HAP-1 (cell line): ENCODE measurements at regions not wholly inside any gene's neighbourhood (a gene's known extent, or its start where the extent isn't known, plus 50 kb on each side); places are given as distances from the start of the nearest gene placed in this dataset.

Source experiments
- DNase-seq, 2 experiments: peaks; one replicate each; pipeline ENCODE4 v3.0.0-alpha.2; 2016 to 2020; ENCODE audit warnings: low spot score in 2 of 2
- H3K27me3 ChIP-seq: fragments of 250-450 bp; sonication (Bioruptor Pico); 2 replicates; pipeline ENCODE4 v1.5.1; 2020; ENCODE audit warnings: low read depth, mild to moderate bottlenecking, moderate library complexity
- H3K36me3 ChIP-seq: fragments of 250-450 bp; sonication (Bioruptor Pico); replicated peaks from 2 replicates; pipeline ENCODE4 v1.5.1; 2020; ENCODE audit warnings: mild to moderate bottlenecking
- H3K4me1 ChIP-seq: fragments of 250-450 bp; sonication (Bioruptor Pico); 2 replicates; pipeline ENCODE4 v1.5.1; 2020; ENCODE audit warnings: mild to moderate bottlenecking
- H3K4me3 ChIP-seq: fragments of 250-450 bp; sonication (Bioruptor Pico); 2 replicates; pipeline ENCODE4 v1.5.1; 2020; ENCODE audit warnings: mild to moderate bottlenecking, moderate library complexity
- H3K9me3 ChIP-seq: fragments of 250-450 bp; sonication (Bioruptor Pico); 2 replicates; pipeline ENCODE4 v1.5.1; 2020; ENCODE audit warnings: mild to moderate bottlenecking, moderate library complexity
- in situ Hi-C: fragments of 300-500 bp; cut with MboI; formaldehyde crosslinking; loops from 3 replicates; pipeline ENCODE4 v1.14.3; 2020; ENCODE audit warnings: low sequenced_read_pairs, inconsistent platforms, mixed read lengths

DNA sequence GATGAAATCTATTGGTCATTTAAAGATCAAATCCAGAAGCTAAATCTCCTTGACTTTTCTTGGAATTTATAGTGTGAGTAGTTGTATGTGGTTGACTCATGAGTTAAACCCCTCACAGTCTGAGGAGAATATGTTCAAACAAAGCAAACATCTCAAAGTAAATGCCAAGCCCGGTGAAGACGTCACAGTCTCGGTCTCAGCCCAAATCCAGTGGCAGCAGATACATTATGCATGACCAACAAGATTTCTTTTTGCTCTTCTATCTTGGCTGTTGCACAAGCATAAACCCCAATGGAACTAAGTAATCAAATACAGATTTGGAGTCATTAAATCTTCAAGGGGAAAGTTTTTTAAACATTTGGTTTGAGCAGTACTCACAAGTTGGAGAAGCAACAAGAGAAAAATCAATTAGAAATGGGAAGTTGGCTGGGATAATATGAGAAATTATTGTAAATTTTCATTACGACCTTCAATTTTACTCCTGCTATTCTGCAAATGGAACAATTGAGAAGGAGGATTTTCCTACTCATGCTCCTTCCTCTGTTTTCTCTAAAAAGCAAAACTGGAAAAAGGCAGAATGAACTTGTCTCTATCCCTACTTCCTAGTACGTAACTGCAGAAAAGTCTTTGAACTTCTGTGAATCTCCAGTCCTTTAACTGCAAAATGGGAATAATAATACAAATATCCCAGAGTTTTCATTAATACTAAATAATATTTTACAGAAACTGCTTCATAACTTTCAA lies 575.8 kb downstream of the NUF2 start:
- Histone ChIP-seq H3K4me3 (no peak overlapping the region), H3K36me3 (no peaks in the 10 kb centered on the region), H3K27me3 (no peaks in the 10 kb centered on the region), H3K4me1 (peaks cover 6% of the 10 kb centered on the region), H3K9me3 (no peaks in the 10 kb centered on the region)
- DNase-seq: no peak
- in situ Hi-C loops: no loop called here

DNA sequence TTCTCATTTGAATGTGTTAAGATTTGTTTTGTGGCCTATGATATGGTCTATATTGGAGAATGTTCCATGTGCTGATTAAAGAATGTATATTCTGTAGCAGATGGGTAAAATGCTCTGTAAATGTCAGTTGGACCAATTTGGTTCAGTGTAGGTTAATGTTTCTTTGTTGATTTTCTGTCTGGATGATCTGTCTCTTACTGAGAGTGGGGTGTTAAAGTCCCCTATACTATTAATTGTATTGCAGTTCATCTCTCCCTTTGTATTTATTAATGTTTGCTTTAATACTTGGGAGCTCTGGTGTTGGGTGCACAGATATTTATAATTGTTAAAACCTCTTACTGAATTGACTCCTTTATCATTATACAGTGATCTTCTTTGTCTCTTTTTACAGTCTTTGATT lies 584.5 kb downstream of the NUF2 start:
- no peaks in the 10 kb centered on the region for H3K9me3 ChIP-seq
- H3K27me3 ChIP-seq: no peaks in the 10 kb centered on the region
- H3K4me1 ChIP-seq: no peaks in the 10 kb centered on the region
- no peaks in the 10 kb centered on the region for H3K36me3 ChIP-seq
- no peak overlapping the region for H3K4me3 ChIP-seq
- DNase-seq: no peak
- in situ Hi-C loops: no loop called here

DNA sequence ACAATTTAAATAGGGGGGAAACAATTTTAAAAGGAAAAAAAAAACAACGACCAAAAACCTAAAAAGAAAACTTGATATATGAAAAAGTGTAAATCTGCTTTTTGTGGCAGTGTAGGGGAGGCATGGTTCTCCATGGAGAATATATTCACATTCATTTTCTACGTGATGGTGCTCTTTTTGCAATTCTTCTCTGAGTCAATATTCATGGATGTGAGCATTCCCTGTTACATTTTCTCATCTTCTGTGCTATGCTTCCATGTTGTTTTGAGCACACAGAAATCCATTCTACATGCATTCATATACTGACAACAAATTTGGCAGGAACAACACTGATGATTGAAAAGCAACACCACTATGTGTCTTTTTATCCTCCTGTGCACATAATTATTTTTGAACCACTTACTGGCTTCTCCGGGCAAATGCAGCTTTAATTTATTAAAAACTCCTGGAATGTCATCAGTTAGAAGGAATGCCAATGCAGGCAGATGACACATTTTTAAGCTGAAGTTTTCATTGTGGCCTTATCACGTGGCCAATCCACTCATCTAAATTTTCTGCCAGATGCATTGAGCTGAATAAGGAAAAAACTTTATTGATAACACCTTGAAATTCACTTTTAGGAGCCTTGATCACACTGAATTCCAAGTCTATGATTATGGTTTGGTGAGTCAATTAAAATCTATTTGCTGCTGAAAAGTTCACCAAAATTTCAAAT lies 590.6 kb downstream of the NUF2 start:
- Histone ChIP-seq H3K27me3 (no peaks in the 10 kb centered on the region), H3K4me1 (no peaks in the 10 kb centered on the region), H3K4me3 (no peak overlapping the region), H3K36me3 (no peaks in the 10 kb centered on the region), H3K9me3 (no peaks in the 10 kb centered on the region)
- no peak for DNase-seq
- in situ Hi-C loops: no loop called here

DNA sequence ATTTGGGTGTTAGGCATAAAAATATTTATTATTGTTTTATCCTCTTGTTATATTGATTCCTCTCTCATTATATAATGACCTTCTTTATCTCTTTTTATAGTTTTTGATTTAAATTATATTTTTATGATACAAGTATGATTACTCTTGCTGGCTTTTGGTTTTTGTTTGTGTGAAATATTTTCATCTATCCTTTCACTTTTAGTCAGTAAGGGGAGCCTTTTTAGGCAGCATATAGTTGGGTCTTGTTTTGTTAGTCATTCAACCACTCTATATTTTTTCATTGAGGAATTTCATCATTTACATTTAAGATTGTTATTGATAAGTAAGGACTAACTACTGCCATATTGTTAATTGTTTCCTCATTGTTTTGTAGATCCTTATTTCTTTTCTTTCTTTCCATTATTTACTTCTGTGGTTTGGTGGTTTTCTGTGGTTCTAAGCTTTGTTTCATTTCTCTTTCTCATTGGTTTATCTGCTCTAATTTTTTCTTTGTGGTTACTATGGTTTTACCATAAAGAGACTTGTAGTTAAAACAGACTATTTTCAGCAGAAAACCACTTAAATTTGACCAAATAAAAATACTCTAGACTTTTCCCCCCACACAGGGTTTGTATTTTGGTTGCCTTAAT lies 593.1 kb downstream of the NUF2 start:
- DNase-seq: no peak
- Histone ChIP-seq H3K4me1 (no peaks in the 10 kb centered on the region), H3K4me3 (no peak overlapping the region), H3K9me3 (no peaks in the 10 kb centered on the region), H3K36me3 (no peaks in the 10 kb centered on the region), H3K27me3 (no peaks in the 10 kb centered on the region)
- in situ Hi-C loops: no loop called here

DNA sequence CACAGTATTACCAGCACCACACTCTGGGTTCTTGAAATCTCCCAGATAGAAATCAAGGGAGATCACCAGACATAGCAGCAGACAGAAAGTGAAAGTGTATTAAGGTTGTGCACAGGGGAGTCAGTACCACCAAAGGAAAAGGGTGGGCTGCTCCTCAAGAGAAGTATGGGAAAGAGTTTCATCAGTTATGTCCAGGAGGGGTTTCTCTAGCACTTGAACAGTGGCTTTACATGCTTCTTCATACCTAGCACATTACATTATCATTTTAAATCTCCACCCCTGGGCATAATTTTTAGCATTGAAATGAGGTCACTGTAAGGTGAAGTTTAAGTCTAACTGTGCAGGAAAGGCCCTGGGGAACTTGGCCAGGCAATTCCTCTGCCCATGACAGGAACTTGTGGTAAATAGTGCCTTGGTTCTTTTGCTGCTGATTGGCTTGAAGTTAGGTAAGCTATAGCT lies 601.0 kb downstream of the NUF2 start:
- no peaks in the 10 kb centered on the region for H3K4me1 ChIP-seq
- H3K27me3 ChIP-seq: no peaks in the 10 kb centered on the region
- no peak overlapping the region for H3K4me3 ChIP-seq
- H3K9me3 ChIP-seq: no peaks in the 10 kb centered on the region
- in situ Hi-C loops: no loop called here
- H3K36me3 ChIP-seq: no peaks in the 10 kb centered on the region
- DNase-seq: no peak

DNA sequence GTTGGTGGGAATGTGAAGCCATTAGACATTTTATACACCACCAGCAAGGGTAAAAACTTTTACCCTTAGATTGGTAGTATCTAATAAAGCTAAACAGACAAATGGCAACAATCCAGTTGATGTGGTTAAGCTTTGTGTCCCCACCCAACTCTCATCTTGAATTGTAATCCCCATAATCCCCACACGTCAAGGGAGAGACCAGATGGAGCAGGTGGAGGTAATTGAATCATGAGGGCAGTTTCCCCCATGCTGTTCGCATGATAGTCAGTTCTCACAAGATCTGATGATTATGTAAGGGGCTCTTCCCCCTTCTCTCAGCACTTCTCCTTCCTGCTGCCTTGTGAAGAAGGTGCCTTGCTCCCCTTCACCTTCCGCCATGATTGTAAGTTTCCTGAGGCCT lies 602.3 kb downstream of the NUF2 start:
- Histone ChIP-seq H3K27me3 (no peaks in the 10 kb centered on the region), H3K36me3 (no peaks in the 10 kb centered on the region), H3K4me3 (no peak overlapping the region), H3K9me3 (no peaks in the 10 kb centered on the region), H3K4me1 (no peaks in the 10 kb centered on the region)
- DNase-seq: no peak
- in situ Hi-C loops: no loop called here

DNA sequence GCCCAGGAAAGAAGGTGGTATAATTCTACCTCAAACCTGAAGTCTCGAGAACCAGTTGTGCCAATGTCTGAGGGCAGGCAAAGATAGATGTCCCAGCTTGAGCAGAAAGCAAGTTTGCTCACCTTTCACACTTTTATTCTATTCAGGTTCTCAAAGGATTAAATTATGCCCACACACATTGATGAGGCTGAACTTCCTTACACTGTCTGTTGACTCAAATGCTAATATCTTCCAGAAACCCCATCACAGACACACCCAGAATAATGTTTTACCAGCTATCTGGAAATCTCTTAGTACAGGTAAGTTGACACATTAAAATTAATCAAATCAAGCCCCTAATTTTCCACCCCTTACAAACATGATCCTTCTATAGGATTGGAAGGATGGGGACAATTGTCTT lies 605.7 kb downstream of the NUF2 start:
- no peak for DNase-seq
- Histone ChIP-seq H3K9me3 (no peaks in the 10 kb centered on the region), H3K27me3 (no peaks in the 10 kb centered on the region), H3K4me1 (no peaks in the 10 kb centered on the region), H3K4me3 (no peak overlapping the region), H3K36me3 (no peaks in the 10 kb centered on the region)
- in situ Hi-C loops: no loop called here

DNA sequence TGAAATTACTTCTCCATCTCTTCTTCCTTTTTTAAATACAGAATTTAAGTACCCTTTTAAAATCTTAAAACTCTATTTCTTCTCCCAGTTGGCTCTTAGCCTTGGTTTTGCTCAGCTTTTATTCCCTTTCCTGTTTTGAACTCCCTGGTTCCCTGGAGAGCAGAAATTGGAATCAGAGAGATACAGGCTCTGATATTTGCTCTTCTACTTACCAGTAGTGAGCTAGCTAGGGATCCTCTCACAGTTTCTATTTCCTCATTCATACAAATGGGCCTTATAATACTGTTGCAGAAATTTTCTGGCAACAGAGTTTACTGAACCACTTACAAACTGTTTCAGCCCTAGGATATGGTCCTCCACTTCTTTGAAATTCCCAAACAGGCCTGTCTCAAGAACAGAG lies 606.3 kb downstream of the NUF2 start:
- Histone ChIP-seq H3K9me3 (no peaks in the 10 kb centered on the region), H3K27me3 (no peaks in the 10 kb centered on the region), H3K4me1 (no peaks in the 10 kb centered on the region), H3K36me3 (no peaks in the 10 kb centered on the region), H3K4me3 (no peak overlapping the region)
- no peak for DNase-seq
- in situ Hi-C loops: no loop called here

DNA sequence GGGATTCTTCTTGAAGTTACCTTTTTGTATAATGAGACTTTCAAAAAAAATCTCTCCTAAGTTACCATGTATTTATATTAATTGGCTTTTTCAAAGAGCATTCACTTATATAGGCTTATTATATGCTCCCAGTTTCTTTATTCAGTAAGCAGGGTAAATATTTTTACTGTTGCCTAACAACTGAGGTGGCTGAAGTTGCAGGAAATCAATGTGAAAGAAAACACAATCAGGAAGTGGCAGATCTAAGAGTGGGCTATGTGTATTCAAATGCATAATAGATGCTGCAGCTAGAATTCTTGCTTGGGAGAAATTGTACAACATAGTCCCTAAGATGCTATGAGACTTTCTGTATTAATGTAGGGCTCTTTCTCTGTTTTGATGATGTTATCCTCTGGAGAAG lies 606.9 kb downstream of the NUF2 start:
- H3K9me3 ChIP-seq: no peaks in the 10 kb centered on the region
- H3K4me3 ChIP-seq: no peak overlapping the region
- peak in 1 of 2 experiments; percentile 4 for DNase-seq
- no peaks in the 10 kb centered on the region for H3K4me1 ChIP-seq
- H3K27me3 ChIP-seq: no peaks in the 10 kb centered on the region
- no peaks in the 10 kb centered on the region for H3K36me3 ChIP-seq
- in situ Hi-C loops: no loop called here

DNA sequence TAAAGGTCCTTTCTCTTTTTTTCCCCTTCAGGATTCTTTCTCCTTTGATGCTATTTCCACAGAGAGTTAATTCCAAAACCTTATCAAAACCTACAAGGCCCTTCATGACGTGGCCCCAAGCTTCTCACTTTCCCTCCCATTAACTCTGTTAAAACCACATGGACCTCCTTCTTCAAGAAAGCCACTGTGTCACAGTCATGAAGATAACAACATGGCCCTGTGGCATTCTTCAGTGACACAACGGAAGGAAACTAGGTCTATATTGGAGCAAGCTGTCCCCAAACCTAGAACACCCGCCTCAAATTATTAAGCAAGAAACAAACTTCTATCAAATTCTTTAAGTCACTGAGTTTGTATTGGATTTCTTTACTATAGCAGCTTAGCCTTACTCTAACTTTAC lies 611.1 kb downstream of the NUF2 start:
- H3K4me3 ChIP-seq: no peak overlapping the region
- no peaks in the 10 kb centered on the region for H3K27me3 ChIP-seq
- no peaks in the 10 kb centered on the region for H3K4me1 ChIP-seq
- in situ Hi-C loops: no loop called here
- DNase-seq: no peak
- H3K36me3 ChIP-seq: no peaks in the 10 kb centered on the region
- H3K9me3 ChIP-seq: no peaks in the 10 kb centered on the region

DNA sequence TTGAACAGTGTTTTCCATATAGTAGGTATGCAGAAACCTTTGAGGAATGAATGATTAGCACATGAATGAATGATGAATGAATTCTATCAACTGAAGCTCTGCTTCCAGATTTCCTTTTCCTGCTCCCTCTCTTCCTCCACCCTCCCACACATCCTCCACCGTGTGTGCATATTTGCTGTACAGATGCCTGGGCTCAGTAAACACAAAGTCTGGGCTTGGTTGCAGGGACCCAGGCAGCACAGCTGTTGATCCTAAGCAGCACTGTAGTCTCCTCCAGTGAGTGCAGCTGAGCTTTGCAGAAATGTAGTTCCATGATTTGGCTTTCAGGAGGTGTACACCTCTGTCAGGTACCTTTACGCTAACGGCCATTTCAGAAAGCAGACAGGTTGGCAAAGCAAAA lies 611.7 kb downstream of the NUF2 start:
- Histone ChIP-seq H3K36me3 (no peaks in the 10 kb centered on the region), H3K27me3 (no peaks in the 10 kb centered on the region), H3K4me3 (no peak overlapping the region), H3K9me3 (no peaks in the 10 kb centered on the region), H3K4me1 (no peaks in the 10 kb centered on the region)
- in situ Hi-C loops: no loop called here
- DNase-seq: no peak

DNA sequence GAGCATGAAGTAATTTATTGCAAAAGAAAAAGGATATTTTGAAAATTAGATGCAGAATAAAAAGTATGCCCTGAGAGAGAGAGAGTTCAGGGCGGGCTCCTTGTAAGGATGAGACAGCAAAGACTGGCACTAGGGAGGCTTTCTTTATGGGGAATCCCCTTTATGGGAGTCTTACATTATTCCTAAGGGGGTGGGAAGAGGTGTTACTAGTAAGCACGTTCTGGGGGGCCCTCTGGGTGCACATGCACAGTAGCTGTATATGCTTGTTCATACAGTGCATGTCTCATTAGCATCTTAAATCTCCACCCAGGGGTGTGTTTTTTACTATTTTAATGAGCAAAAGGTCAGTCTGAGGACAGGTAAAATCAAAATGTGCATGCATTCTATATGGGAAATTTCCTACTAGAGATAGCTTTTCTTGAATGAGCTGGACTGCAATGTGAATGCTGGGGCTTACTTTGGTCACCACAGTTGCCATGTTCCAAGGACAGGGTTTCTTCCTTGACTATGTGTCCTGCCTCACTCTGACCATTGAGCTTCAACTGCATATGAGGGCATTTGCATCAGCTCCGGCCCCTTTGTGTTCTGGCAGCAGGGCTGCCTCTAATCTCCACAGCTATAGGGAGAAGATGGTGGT lies 614.1 kb downstream of the NUF2 start:
- no peaks in the 10 kb centered on the region for H3K36me3 ChIP-seq
- H3K4me3 ChIP-seq: no peak overlapping the region
- no peaks in the 10 kb centered on the region for H3K9me3 ChIP-seq
- no peaks in the 10 kb centered on the region for H3K27me3 ChIP-seq
- no peaks in the 10 kb centered on the region for H3K4me1 ChIP-seq
- in situ Hi-C loops: no loop called here
- DNase-seq: no peak

DNA sequence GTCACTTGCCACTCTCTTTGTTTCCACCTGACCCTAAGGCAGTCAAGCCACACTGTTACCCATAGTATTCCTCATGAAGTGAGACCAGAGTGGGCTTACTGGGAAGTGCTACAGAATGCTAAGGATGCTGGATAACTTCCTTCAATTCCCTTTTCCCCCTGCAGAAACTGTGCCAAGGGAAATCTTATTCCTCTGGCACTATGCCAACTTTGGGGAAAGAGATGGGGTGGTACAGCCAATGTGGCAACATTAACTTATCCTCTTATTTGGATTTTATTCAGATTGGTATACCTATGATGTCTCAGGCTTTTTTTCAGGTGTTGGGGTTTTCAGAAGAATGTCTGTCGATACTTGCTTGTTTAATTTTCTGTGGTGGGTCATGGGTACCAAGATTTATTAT lies 599.4 kb upstream of the PBX1 start:
- Histone ChIP-seq H3K4me1 (no peaks in the 10 kb centered on the region), H3K27me3 (no peaks in the 10 kb centered on the region), H3K36me3 (no peaks in the 10 kb centered on the region), H3K4me3 (no peak overlapping the region), H3K9me3 (no peaks in the 10 kb centered on the region)
- in situ Hi-C loops: no loop called here
- DNase-seq: no peak

DNA sequence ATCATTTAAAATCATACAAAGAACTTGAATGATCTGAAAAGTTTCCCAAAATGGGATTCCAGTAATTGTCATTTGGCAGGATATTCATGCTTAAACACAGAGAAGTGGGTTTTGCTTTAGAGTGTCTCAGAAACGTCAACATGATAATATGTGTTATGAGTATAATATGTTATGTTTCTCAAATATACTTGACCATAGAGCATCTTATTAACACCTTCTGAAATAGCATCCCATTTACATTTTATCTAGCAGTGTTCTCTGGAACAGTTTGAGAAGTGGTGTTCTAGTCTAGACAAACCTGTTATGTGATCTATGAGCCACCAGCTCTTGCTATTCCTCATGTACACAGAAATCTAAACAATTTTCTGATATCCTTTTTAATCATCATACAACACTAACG lies 588.8 kb upstream of the PBX1 start:
- Histone ChIP-seq H3K36me3 (no peaks in the 10 kb centered on the region), H3K9me3 (no peaks in the 10 kb centered on the region), H3K4me1 (no peaks in the 10 kb centered on the region), H3K27me3 (no peaks in the 10 kb centered on the region), H3K4me3 (no peak overlapping the region)
- in situ Hi-C loops: no loop called here
- no peak for DNase-seq
